ENCODE measurements at regions not wholly inside any gene's neighbourhood (a gene's known extent, or its start where the extent isn't known, plus 50 kb on each side); places are given as distances from the start of the nearest gene placed in this dataset.

GRCh38 chr20:56805966-56806365 lies 176.9 kb downstream of the TFAP2C start:
- TF ChIP-seq, protein P1, sequence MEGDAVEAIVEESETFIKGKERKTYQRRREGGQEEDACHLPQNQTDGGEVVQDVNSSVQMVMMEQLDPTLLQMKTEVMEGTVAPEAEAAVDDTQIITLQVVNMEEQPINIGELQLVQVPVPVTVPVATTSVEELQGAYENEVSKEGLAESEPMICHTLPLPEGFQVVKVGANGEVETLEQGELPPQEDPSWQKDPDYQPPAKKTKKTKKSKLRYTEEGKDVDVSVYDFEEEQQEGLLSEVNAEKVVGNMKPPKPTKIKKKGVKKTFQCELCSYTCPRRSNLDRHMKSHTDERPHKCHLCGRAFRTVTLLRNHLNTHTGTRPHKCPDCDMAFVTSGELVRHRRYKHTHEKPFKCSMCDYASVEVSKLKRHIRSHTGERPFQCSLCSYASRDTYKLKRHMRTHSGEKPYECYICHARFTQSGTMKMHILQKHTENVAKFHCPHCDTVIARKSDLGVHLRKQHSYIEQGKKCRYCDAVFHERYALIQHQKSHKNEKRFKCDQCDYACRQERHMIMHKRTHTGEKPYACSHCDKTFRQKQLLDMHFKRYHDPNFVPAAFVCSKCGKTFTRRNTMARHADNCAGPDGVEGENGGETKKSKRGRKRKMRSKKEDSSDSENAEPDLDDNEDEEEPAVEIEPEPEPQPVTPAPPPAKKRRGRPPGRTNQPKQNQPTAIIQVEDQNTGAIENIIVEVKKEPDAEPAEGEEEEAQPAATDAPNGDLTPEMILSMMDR (IDR thresholded peaks at IDR 0.05): no peak
- no peak for TF ChIP-seq POLR2A (IDR thresholded peaks at IDR 0.05)
